Cardiac muscle cell (in vitro differentiated cells and primary cell): ENCODE measurements at regions not wholly inside any gene's neighbourhood (a gene's known extent, or its start where the extent isn't known, plus 50 kb on each side); places are given as distances from the start of the nearest gene placed in this dataset.

Experiments
- DNase-seq, 2 donors: peaks; one replicate each; pipeline versions ENCODE4 v3.0.0 to v3.0.0-alpha.2; 2010 to 2017; ENCODE audit warnings: low read depth in 1 of 2, low spot score in 1 of 2
- H3K27ac ChIP-seq: fragments of 200-600 bp; sonication (generic); 2 replicates; pipeline ENCODE4 v1.5.1; 2016
- H3K27me3 ChIP-seq: fragments of 200-600 bp; sonication (generic); 2 replicates; pipeline ENCODE4 v1.6.0; 2016; ENCODE audit warnings: control low read depth
- H3K36me3 ChIP-seq: fragments of 200-600 bp; sonication (generic); 2 replicates; pipeline ENCODE4 v1.5.1; 2016; ENCODE audit warnings: control low read depth
- H3K4me1 ChIP-seq: fragments of 200-600 bp; sonication (generic); 2 replicates; pipeline ENCODE4 v1.8.1; 2017; ENCODE audit warnings: low read depth, mild to moderate bottlenecking, mixed run types
- H3K4me3 ChIP-seq: fragments of 200-600 bp; sonication (generic); 2 replicates; pipeline ENCODE4 v1.5.1; 2016; ENCODE audit warnings: mild to moderate bottlenecking
- H3K9me3 ChIP-seq: fragments of 200-600 bp; sonication (generic); 2 replicates; pipeline ENCODE4 v1.5.1; 2017; ENCODE audit warnings: low read depth, mild to moderate bottlenecking, control low read depth
- TF ChIP-seq, protein P1 (sequence below): IDR thresholded peaks from 2 replicates; pipeline ENCODE4 v1.5.1; 2012; ENCODE audit warnings: low read depth, mild to moderate bottlenecking, low read length

DNA sequence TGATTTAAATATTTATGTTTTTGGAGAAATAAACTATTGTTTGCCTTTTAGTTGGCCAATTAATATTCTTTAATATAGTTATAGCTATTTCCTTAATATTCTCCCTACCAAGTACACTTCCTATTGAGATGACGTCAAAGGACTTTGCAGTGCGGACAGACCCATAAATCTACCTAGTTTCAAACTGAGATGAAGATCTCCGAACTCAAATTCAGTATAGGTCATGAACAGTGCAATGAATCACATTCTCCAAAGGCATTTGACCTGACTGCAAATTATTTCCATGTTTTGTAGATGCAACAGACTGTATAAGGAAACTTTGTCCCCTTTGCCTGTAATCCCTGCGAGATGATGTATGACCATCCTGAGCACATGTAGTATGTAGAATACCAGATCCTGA, 342.6 kb upstream of the FIGN start:
- no peaks in the 10 kb centered on the region for H3K9me3 ChIP-seq
- no peak for DNase-seq

DNA sequence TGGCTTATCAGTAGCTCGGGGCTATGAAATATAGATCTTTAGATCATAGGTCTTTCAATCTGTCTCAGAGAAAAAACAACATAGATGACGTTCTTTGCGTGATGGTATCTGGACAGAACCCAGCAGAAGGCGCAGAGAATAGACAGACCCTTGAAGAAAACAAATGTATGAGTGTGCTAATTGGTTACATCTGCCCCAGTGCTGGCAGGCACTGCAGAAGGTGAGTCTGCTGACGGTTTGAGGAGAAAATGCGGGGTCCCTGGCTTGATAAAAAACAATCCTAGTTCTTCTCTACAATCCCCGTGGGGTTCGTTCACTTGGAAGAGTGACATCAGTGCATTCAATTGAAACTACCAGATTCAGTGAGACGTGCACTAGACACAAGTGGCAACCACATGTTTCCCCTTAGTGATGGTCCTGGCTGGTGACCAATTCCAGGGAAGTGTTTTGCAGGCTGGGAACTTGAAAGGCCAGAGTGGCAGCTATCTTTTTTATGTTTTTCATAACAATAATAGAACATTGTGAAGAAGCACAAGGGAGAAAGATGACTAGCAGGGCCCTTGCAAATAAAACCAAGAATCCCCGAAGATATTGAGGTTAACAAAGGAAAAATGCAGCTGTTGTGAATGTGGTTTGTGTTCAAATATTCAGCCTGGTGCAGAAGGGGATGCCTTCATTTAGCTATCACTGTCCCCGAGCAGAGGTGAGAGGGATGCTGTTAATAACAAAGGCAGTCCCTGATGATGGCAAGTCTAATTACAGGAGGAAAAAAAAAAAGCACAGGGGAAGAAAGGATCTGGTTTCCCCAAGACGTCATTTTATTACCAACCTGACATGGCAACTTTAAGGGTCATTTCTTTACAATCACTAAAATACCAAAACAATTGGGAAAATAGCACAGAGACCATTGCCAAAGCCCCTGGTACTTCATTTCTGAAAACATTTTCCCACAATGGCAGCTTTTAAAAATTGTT, 337.6 kb upstream of the FIGN start:
- Histone ChIP-seq H3K4me3 (no peak overlapping the region), H3K27ac (no peak overlapping the region), H3K4me1 (no peaks in the 10 kb centered on the region), H3K36me3 (no peaks in the 10 kb centered on the region), H3K9me3 (no peaks in the 10 kb centered on the region), H3K27me3 (no peaks in the 10 kb centered on the region)
- no peak for DNase-seq
- TF ChIP-seq, protein P1, sequence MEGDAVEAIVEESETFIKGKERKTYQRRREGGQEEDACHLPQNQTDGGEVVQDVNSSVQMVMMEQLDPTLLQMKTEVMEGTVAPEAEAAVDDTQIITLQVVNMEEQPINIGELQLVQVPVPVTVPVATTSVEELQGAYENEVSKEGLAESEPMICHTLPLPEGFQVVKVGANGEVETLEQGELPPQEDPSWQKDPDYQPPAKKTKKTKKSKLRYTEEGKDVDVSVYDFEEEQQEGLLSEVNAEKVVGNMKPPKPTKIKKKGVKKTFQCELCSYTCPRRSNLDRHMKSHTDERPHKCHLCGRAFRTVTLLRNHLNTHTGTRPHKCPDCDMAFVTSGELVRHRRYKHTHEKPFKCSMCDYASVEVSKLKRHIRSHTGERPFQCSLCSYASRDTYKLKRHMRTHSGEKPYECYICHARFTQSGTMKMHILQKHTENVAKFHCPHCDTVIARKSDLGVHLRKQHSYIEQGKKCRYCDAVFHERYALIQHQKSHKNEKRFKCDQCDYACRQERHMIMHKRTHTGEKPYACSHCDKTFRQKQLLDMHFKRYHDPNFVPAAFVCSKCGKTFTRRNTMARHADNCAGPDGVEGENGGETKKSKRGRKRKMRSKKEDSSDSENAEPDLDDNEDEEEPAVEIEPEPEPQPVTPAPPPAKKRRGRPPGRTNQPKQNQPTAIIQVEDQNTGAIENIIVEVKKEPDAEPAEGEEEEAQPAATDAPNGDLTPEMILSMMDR = no peak

More for the DNA sequence above, 342.6 kb upstream of the FIGN start:
- TF ChIP-seq, protein P1 = no peak
- Histone ChIP-seq H3K27ac (no peak overlapping the region), H3K27me3 (no peaks in the 10 kb centered on the region), H3K4me1 (no peaks in the 10 kb centered on the region), H3K4me3 (no peak overlapping the region), H3K36me3 (no peaks in the 10 kb centered on the region)

DNA sequence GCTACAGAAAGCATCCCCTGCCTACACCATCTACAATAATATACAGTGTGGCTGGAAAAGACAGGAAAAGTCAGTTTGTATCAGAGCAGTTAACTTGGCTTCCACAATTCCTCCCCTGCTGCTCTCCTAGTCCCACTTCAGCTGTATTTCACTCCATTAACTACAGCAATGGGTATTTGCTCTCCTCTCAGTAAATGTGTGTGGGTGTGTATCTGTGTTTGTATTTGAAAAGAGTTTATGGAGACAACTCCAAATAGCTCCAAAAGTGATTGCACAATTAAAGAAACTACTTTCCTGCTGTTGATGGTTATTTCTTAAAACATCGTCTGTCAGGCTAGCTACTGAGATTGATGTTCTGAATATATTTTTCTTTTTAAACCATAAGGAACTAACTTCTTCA, 333.7 kb upstream of the FIGN start:
- Histone ChIP-seq H3K27me3 (no peaks in the 10 kb centered on the region), H3K4me1 (no peaks in the 10 kb centered on the region), H3K9me3 (no peaks in the 10 kb centered on the region), H3K27ac (no peak overlapping the region), H3K4me3 (no peak overlapping the region), H3K36me3 (no peaks in the 10 kb centered on the region)
- no peak for DNase-seq
- TF ChIP-seq, protein P1 = no peak

DNA sequence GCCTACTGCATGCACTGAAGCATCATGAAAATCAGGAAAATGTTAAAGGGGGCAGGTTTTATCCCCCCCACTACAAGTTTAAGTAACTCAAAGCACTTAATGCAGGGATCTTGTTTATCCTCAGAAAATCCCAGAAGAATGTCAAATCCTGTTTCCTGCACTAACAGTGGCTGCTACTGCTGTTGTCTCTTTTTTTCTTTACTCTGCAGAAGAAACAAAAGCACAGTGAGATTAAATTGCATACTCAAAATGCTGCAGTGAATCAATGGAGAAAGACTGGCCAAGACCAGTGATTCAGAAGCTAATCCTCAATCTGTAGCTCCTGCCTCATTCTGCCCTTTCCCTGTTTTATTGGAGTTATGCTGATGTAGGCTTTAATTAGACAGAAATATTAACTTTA, 332.3 kb upstream of the FIGN start:
- no peaks in the 10 kb centered on the region for H3K27me3 ChIP-seq
- H3K4me3 ChIP-seq = no peak overlapping the region
- TF ChIP-seq, protein P1 = no peak
- no peak overlapping the region for H3K27ac ChIP-seq
- DNase-seq = no peak
- no peaks in the 10 kb centered on the region for H3K9me3 ChIP-seq
- H3K36me3 ChIP-seq = no peaks in the 10 kb centered on the region
- no peaks in the 10 kb centered on the region for H3K4me1 ChIP-seq

DNA sequence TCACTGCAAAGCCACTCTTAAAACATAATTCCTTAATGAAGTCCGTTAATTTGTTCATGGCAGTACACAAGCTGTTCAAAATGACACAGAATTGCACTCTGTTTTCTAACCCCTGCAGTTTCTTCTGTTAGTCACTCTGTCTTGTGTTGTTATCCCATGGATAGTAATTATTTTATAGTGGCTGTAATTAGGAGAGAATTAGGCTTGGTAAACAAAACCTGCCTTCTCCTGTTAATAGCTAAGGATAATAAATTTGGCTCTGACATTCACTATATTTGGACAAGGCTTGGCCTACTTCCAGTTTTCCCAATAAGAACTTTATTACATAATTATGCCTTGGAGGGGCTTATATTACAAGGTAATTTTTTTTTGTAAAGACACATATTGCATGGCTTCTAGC, 330.3 kb upstream of the FIGN start:
- Histone ChIP-seq H3K27ac (no peak overlapping the region), H3K4me3 (no peak overlapping the region), H3K4me1 (no peaks in the 10 kb centered on the region), H3K27me3 (no peaks in the 10 kb centered on the region), H3K36me3 (no peaks in the 10 kb centered on the region), H3K9me3 (no peaks in the 10 kb centered on the region)
- no peak for DNase-seq
- TF ChIP-seq, protein P1 = no peak
